ENCODE measurements at regions not wholly inside any gene's neighbourhood (a gene's known extent, or its start where the extent isn't known, plus 50 kb on each side); places are given as distances from the start of the nearest gene placed in this dataset.

GRCh38 chr7:109757713-109758112 lies 1188.0 kb downstream of the DNAJB9 start:
- ATAC-seq = no peak
- TF ChIP-seq ZC3H10 (CRISPR knock-in tag; IDR thresholded peaks at IDR 0.05) = no peak

DNA sequence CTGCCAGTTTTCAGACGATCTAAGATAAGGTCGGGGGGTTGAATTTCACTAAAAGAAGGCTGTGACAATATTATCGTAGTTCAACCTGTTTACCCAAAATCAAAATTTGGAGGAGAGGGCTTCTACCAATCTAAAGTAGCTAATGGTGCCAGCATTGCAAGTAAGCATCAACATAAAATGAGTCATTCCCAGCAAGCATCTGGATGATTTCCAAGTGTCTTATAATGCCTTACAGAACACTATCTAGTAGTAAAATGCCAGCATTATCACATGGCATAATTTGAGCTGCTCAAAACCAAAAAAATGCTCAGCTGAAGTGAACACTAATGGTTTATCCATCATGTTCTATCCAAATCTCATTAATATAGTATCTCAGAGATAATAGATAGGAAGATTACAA lies 1193.9 kb downstream of the DNAJB9 start:
- no peak for ATAC-seq

GRCh38 chr7:109772161-109772560 lies 1202.5 kb downstream of the DNAJB9 start:
- no peak for ATAC-seq
- TF ChIP-seq ESRRG (CRISPR knock-in tag; IDR thresholded peaks at IDR 0.05) (no peak), ZFP30 (CRISPR knock-in tag; IDR thresholded peaks at IDR 0.05) (no peak)

More for the DNA sequence above, 1193.9 kb downstream of the DNAJB9 start:
- TF ChIP-seq ZNF70 (CRISPR knock-in tag; IDR thresholded peaks at IDR 0.05) (no peak), OSR1 (CRISPR knock-in tag; IDR thresholded peaks at IDR 0.05) (no peak), ISL1 (CRISPR knock-in tag; IDR thresholded peaks at IDR 0.05) (no peak; the same call in none of the 2 replicates), PPARA (CRISPR knock-in tag; IDR thresholded peaks at IDR 0.05; ENCODE audit: borderline replicate concordance) (no peak), ZC3H10 (CRISPR knock-in tag; IDR thresholded peaks at IDR 0.05) (no peak), CSRNP3 (CRISPR knock-in tag; IDR thresholded peaks at IDR 0.05) (no peak), ZNF565 (CRISPR knock-in tag; conservative IDR thresholded peaks at IDR 0.05; ENCODE audit: low read depth) (no peak), ZFP3 (CRISPR knock-in tag; IDR thresholded peaks at IDR 0.05) (no peak), ESRRG (CRISPR knock-in tag; IDR thresholded peaks at IDR 0.05) (no peak), GLIS3 (CRISPR knock-in tag; IDR thresholded peaks at IDR 0.05) (no peak), SNAI2 (CRISPR knock-in tag; IDR thresholded peaks at IDR 0.05) (no peak), BACH2 (CRISPR knock-in tag; IDR thresholded peaks at IDR 0.05; ENCODE audit: borderline replicate concordance) (no peak), CSDC2 (CRISPR knock-in tag; IDR thresholded peaks at IDR 0.05) (no peak), RARB (CRISPR knock-in tag; IDR thresholded peaks at IDR 0.05) (no peak), ZNF8 (CRISPR knock-in tag; IDR thresholded peaks at IDR 0.05) (no peak), TCF4 (CRISPR knock-in tag; IDR thresholded peaks at IDR 0.05; ENCODE audit: borderline replicate concordance) (no peak)
- TF ChIP-seq, protein P1, sequence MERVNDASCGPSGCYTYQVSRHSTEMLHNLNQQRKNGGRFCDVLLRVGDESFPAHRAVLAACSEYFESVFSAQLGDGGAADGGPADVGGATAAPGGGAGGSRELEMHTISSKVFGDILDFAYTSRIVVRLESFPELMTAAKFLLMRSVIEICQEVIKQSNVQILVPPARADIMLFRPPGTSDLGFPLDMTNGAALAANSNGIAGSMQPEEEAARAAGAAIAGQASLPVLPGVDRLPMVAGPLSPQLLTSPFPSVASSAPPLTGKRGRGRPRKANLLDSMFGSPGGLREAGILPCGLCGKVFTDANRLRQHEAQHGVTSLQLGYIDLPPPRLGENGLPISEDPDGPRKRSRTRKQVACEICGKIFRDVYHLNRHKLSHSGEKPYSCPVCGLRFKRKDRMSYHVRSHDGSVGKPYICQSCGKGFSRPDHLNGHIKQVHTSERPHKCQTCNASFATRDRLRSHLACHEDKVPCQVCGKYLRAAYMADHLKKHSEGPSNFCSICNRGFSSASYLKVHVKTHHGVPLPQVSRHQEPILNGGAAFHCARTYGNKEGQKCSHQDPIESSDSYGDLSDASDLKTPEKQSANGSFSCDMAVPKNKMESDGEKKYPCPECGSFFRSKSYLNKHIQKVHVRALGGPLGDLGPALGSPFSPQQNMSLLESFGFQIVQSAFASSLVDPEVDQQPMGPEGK (CRISPR knock-in tag; IDR thresholded peaks at IDR 0.05; ENCODE audit: borderline replicate concordance) = no peak
- TF ChIP-seq, protein P2, sequence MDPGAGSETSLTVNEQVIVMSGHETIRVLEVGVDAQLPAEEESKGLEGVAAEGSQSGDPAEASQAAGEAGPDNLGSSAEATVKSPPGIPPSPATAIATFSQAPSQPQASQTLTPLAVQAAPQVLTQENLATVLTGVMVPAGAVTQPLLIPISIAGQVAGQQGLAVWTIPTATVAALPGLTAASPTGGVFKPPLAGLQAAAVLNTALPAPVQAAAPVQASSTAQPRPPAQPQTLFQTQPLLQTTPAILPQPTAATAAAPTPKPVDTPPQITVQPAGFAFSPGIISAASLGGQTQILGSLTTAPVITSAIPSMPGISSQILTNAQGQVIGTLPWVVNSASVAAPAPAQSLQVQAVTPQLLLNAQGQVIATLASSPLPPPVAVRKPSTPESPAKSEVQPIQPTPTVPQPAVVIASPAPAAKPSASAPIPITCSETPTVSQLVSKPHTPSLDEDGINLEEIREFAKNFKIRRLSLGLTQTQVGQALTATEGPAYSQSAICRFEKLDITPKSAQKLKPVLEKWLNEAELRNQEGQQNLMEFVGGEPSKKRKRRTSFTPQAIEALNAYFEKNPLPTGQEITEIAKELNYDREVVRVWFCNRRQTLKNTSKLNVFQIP (CRISPR knock-in tag; IDR thresholded peaks at IDR 0.05; ENCODE audit: borderline replicate concordance, low read depth) = no peak
- TF ChIP-seq, protein P3, sequence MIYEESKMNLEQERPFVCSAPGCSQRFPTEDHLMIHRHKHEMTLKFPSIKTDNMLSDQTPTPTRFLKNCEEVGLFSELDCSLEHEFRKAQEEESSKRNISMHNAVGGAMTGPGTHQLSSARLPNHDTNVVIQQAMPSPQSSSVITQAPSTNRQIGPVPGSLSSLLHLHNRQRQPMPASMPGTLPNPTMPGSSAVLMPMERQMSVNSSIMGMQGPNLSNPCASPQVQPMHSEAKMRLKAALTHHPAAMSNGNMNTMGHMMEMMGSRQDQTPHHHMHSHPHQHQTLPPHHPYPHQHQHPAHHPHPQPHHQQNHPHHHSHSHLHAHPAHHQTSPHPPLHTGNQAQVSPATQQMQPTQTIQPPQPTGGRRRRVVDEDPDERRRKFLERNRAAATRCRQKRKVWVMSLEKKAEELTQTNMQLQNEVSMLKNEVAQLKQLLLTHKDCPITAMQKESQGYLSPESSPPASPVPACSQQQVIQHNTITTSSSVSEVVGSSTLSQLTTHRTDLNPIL (CRISPR knock-in tag; IDR thresholded peaks at IDR 0.05; ENCODE audit: low read depth) = no peak

DNA sequence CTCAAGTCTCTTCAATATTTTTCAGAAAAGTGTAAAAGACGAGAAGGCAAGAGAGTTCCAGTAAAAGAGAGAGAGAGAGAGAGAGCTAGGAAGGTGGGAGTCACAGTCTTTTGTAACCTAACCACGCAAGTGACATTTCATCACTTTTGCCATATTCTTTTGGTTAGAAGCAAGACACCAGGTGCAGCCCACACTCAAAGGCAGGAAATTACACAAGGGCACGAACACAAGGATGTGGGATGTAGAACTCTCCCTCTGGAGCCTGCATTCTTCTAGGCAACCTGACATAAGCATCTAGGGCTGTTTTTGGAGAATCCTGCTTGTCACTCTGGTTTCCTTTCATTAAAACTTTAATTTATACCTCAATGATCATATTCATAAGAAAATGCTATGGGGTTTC lies 1213.1 kb downstream of the DNAJB9 start:
- no peak for TF ChIP-seq ZNF8 (CRISPR knock-in tag; IDR thresholded peaks at IDR 0.05)
- no peak for TF ChIP-seq TOX (CRISPR knock-in tag; IDR thresholded peaks at IDR 0.05; ENCODE audit: borderline replicate concordance)
- no peak for TF ChIP-seq ARNTL (CRISPR knock-in tag; IDR thresholded peaks at IDR 0.05; ENCODE audit: borderline replicate concordance, low read depth)
- no peak for TF ChIP-seq BACH2 (CRISPR knock-in tag; IDR thresholded peaks at IDR 0.05; ENCODE audit: borderline replicate concordance)
- TF ChIP-seq RARB (CRISPR knock-in tag; IDR thresholded peaks at IDR 0.05) = no peak
- TF ChIP-seq, protein P1 (CRISPR knock-in tag; IDR thresholded peaks at IDR 0.05; ENCODE audit: borderline replicate concordance) = no peak
- no peak for TF ChIP-seq ESRRG (CRISPR knock-in tag; IDR thresholded peaks at IDR 0.05)
- TF ChIP-seq GLIS3 (CRISPR knock-in tag; IDR thresholded peaks at IDR 0.05) = no peak
- no peak for TF ChIP-seq CSDC2 (CRISPR knock-in tag; IDR thresholded peaks at IDR 0.05)
- TF ChIP-seq ZFP30 (CRISPR knock-in tag; IDR thresholded peaks at IDR 0.05) = no peak
- TF ChIP-seq, protein P3 (CRISPR knock-in tag; IDR thresholded peaks at IDR 0.05; ENCODE audit: low read depth) = no peak
- TF ChIP-seq PPARA (CRISPR knock-in tag; IDR thresholded peaks at IDR 0.05; ENCODE audit: borderline replicate concordance) = no peak
- no peak for TF ChIP-seq ZFP3 (CRISPR knock-in tag; IDR thresholded peaks at IDR 0.05)
- no peak for ATAC-seq

Data from SK-N-SH treated with all-trans-retinoic acid at 6 μM for 48 hours (cell line).